HepG2 (cell line): ENCODE measurements at regions not wholly inside any gene's neighbourhood (a gene's known extent, or its start where the extent isn't known, plus 50 kb on each side); places are given as distances from the start of the nearest gene placed in this dataset.

Experiments
- ATAC-seq: fragments of 200-7000 bp; cut with Tn5 transposase; 3 replicates; pipeline ENCODE4 v1.9.1; 2020; ENCODE audit warnings: mild to moderate bottlenecking, moderate library complexity
- BruUV-seq: library from RNA; stranded (reverse); fragments of 400-500 nt; replicated peaks from 2 replicates; lab custom pipeline; 2021; lab: Mats Ljungman, UMichigan
- CTCF ChIA-PET: fragments of 300-600 bp; formaldehyde crosslinking; extraction: SDS; loops from one replicate; lab custom pipeline; 2021; ENCODE audit warnings: low total read pairs, inconsistent platforms, low intra/inter-chr PET ratio; lab: Yijun Ruan, JAX
- POLR2A ChIA-PET: fragments of 350-600 bp; sonication (Branson Sonifier 250); formaldehyde crosslinking; loops from one replicate; lab custom pipeline; 2020; ENCODE audit warnings: antibody characterized with exemption, inconsistent platforms; lab: Yijun Ruan, JAX
- DNase-seq: peaks from one replicate; pipeline ENCODE4 v3.0.0-alpha.2; 2015; ENCODE audit warnings: low spot score
- FAIRE-seq: peaks from 3 replicates; lab custom pipeline; 2011; peaks lifted over from hg19 to GRCh38; lab: Jason Lieb, UNC
- H2AFZ ChIP-seq: one replicate; pipeline ENCODE4 v1.6.1; 2011; ENCODE audit warnings: low read length, inconsistent platforms
- H3K27ac ChIP-seq: fragments of 300-600 bp; 3 replicates; pipeline ENCODE4 v1.8.0; 2011; ENCODE audit warnings: mixed run types, mild to moderate bottlenecking, mixed read lengths, low read length, inconsistent platforms; ENCODE audit not compliant: insufficient read depth; ENCODE audit errors: extremely low read length
- H3K27me3 ChIP-seq, 2 experiments: fragments of 200-600 bp in 1 of 2; 2 replicates in 1 of 2; 3 replicates in 1 of 2; pipeline versions ENCODE4 v1.6.0 to v1.8.0; 2011; ENCODE audit warnings: low read length in 2 of 2, mild to moderate bottlenecking in 2 of 2, moderate library complexity in 2 of 2, inconsistent platforms in 1 of 2; ENCODE audit not compliant: insufficient read depth in 2 of 2, control insufficient read depth in 1 of 2
- H3K36me3 ChIP-seq, 2 experiments: fragments of 200-600 bp in 1 of 2; replicated peaks in 1 of 2; 2 replicates in 1 of 2; 3 replicates in 1 of 2; pipeline versions ENCODE4 v1.5.1 to v1.8.0; 2011; ENCODE audit warnings: low read length in 2 of 2, inconsistent platforms in 1 of 2; ENCODE audit not compliant: insufficient read depth in 2 of 2, control insufficient read depth in 1 of 2
- H3K4me1 ChIP-seq: 2 replicates; pipeline ENCODE4 v1.5.1; 2012; ENCODE audit warnings: low read length, inconsistent platforms; ENCODE audit not compliant: insufficient read depth
- H3K4me2 ChIP-seq: 2 replicates; pipeline ENCODE4 v1.6.0; 2011; ENCODE audit warnings: low read depth, low read length, inconsistent platforms
- H3K4me3 ChIP-seq, 3 experiments: fragments of 200-600 bp in 1 of 3; sonication (generic), shearing (Covaris generic) in 1 of 3; replicated peaks in 1 of 3; 2 replicates each; pipeline ENCODE4 v1.5.1; 2011 to 2016; ENCODE audit warnings: low read length in 3 of 3, inconsistent platforms in 2 of 3, low read depth in 2 of 3, mild to moderate bottlenecking in 2 of 3, control low read depth in 1 of 3, mixed read lengths in 1 of 3; ENCODE audit not compliant: insufficient read depth in 1 of 3
- H3K79me2 ChIP-seq: one replicate; pipeline ENCODE4 v1.6.1; 2011; ENCODE audit warnings: low read length, inconsistent platforms; ENCODE audit not compliant: insufficient read depth
- H3K9ac ChIP-seq: 2 replicates; pipeline ENCODE4 v1.6.0; 2011; ENCODE audit warnings: mild to moderate bottlenecking, low read depth, low read length, inconsistent platforms; ENCODE audit not compliant: insufficient read depth
- H3K9me3 ChIP-seq: 2 replicates; pipeline ENCODE4 v1.5.1; 2012; ENCODE audit warnings: mild to moderate bottlenecking, low read length
- H4K20me1 ChIP-seq: 2 replicates; pipeline ENCODE4 v1.6.0; 2011; ENCODE audit warnings: inconsistent platforms, mild to moderate bottlenecking, low read length, moderate library complexity; ENCODE audit not compliant: insufficient read depth
- CHD4 ChIP-seq: fragments of 200-600 bp; sonication (generic); IDR thresholded peaks from 2 replicates; pipeline ENCODE4 v1.7.0; 2017; ENCODE audit warnings: mild to moderate bottlenecking, low read length, borderline replicate concordance
- ETV5 ChIP-seq: IDR thresholded peaks from 2 replicates; pipeline ENCODE4 v1.6.1; 2018; ENCODE audit warnings: missing biosample characterization, missing genetic modification reagents, inconsistent platforms, borderline replicate concordance
- HDAC2 ChIP-seq: sonication (generic); formaldehyde crosslinking; IDR thresholded peaks from 2 replicates; pipeline ENCODE4 v1.4.0; 2020; ENCODE audit warnings: missing genetic modification reagents
- PITX1 ChIP-seq: sonication (generic); formaldehyde crosslinking; IDR thresholded peaks from 2 replicates; pipeline ENCODE4 v1.5.1; 2020; ENCODE audit warnings: mild to moderate bottlenecking, missing genetic modification reagents
- ZEB1 ChIP-seq: IDR thresholded peaks from 2 replicates; pipeline ENCODE4 v1.6.1; 2012; ENCODE audit warnings: mild to moderate bottlenecking, low read depth, inconsistent platforms; ENCODE audit not compliant: insufficient replicate concordance
- ZNF354B ChIP-seq: sonication (generic); formaldehyde crosslinking; IDR thresholded peaks from 2 replicates; pipeline ENCODE4 v1.8.0; 2022; ENCODE audit warnings: mild to moderate bottlenecking, missing genetic modification reagents
- WGBS: methylation state at CpG from one replicate; pipeline ENCODE4 v1.1.6; 2017; ENCODE audit warnings: low lambda C conversion rate; 5-methylcytosine and 5-hydroxymethylcytosine counted together
- in situ Hi-C: cut with HindIII; loops from 2 replicates; pipeline ENCODE4 v1.10.0; 2017; ENCODE audit warnings: low pct_unique_long_range_greater_than_20kb; ENCODE audit not compliant: extremely low pct_ligation_motif_present
- intact Hi-C: fragments of 100-400 bp; cut with micrococcal nuclease; formaldehyde crosslinking; loops from one replicate; pipeline ENCODE4 v1.10.0; 2022; ENCODE audit not compliant: unreplicated experiment
- TF ChIP-seq, protein P1 (sequence below): sonication (generic); formaldehyde crosslinking; IDR thresholded peaks from 2 replicates; pipeline ENCODE4 v1.4.0; 2020; ENCODE audit warnings: missing genetic modification reagents, borderline replicate concordance
- TF ChIP-seq, protein P2 (sequence below): sonication (generic); formaldehyde crosslinking; IDR thresholded peaks from 2 replicates; pipeline ENCODE4 v1.9.0; 2021; ENCODE audit warnings: missing genetic modification reagents, mild to moderate bottlenecking, borderline replicate concordance

DNA sequence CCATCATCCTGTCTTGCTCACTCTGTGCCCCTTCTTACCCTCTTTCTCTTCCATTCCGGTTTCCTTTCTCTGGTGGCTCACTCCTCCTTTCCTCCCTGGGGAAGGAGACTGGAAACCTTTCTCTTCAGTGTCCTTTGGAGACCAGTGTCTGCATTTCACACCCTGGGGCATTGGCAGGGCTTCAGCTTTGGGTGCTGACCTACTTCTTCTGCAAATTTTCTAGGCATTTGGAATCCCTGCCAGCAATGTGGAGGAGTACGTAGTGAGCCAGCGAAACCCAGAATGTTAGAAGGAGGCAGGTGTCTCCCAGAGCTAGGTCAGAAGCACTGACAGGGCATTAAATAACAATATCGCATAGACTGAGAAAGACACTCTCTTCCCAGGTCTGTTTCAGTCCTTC lies 122.2 kb downstream of the SLC28A3 start:
- no peaks in the 10 kb centered on the region for H3K79me2 ChIP-seq
- intact Hi-C loops: no loop called here
- no peak overlapping the region for H3K4me2 ChIP-seq
- no peaks in the 10 kb centered on the region for H3K36me3 ChIP-seq
- H3K27ac ChIP-seq: no peak overlapping the region
- no peak overlapping the region for H2AFZ ChIP-seq
- H3K9me3 ChIP-seq: no peaks in the 10 kb centered on the region
- FAIRE-seq: no peak
- peaks cover 0 to 3% of the 10 kb centered on the region in 2 experiments; a peak in 1 of 5 replicates for H3K27me3 ChIP-seq
- POLR2A ChIA-PET: no interaction called here
- H3K4me3 ChIP-seq: no peak overlapping the region
- BruUV-seq: no TSS peak
- no peak for DNase-seq
- no peak for TF ChIP-seq ZNF354B (CRISPR knock-in tag)
- TF ChIP-seq HDAC2 (CRISPR knock-in tag): no peak
- TF ChIP-seq CHD4: no peak
- TF ChIP-seq, protein P1, sequence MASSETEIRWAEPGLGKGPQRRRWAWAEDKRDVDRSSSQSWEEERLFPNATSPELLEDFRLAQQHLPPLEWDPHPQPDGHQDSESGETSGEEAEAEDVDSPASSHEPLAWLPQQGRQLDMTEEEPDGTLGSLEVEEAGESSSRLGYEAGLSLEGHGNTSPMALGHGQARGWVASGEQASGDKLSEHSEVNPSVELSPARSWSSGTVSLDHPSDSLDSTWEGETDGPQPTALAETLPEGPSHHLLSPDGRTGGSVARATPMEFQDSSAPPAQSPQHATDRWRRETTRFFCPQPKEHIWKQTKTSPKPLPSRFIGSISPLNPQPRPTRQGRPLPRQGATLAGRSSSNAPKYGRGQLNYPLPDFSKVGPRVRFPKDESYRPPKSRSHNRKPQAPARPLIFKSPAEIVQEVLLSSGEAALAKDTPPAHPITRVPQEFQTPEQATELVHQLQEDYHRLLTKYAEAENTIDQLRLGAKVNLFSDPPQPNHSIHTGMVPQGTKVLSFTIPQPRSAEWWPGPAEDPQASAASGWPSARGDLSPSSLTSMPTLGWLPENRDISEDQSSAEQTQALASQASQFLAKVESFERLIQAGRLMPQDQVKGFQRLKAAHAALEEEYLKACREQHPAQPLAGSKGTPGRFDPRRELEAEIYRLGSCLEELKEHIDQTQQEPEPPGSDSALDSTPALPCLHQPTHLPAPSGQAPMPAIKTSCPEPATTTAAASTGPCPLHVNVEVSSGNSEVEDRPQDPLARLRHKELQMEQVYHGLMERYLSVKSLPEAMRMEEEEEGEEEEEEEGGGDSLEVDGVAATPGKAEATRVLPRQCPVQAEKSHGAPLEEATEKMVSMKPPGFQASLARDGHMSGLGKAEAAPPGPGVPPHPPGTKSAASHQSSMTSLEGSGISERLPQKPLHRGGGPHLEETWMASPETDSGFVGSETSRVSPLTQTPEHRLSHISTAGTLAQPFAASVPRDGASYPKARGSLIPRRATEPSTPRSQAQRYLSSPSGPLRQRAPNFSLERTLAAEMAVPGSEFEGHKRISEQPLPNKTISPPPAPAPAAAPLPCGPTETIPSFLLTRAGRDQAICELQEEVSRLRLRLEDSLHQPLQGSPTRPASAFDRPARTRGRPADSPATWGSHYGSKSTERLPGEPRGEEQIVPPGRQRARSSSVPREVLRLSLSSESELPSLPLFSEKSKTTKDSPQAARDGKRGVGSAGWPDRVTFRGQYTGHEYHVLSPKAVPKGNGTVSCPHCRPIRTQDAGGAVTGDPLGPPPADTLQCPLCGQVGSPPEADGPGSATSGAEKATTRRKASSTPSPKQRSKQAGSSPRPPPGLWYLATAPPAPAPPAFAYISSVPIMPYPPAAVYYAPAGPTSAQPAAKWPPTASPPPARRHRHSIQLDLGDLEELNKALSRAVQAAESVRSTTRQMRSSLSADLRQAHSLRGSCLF: no peak
- TF ChIP-seq ZEB1: no peak
- no peak for TF ChIP-seq PITX1 (CRISPR knock-in tag)
- no peak for TF ChIP-seq ETV5 (CRISPR knock-in tag)
- TF ChIP-seq, protein P2, sequence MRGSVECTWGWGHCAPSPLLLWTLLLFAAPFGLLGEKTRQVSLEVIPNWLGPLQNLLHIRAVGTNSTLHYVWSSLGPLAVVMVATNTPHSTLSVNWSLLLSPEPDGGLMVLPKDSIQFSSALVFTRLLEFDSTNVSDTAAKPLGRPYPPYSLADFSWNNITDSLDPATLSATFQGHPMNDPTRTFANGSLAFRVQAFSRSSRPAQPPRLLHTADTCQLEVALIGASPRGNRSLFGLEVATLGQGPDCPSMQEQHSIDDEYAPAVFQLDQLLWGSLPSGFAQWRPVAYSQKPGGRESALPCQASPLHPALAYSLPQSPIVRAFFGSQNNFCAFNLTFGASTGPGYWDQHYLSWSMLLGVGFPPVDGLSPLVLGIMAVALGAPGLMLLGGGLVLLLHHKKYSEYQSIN: no peak
- TF ChIP-seq, all 625 proteins: peak for 0
- CTCF ChIA-PET: no interaction called here
- 45% methylated on average over 4 of the region's 4 CpGs for WGBS
- Histone ChIP-seq H3K4me1 (no peaks in the 10 kb centered on the region), H4K20me1 (no peaks in the 10 kb centered on the region), H3K9ac (no peak overlapping the region)
- in situ Hi-C loops: no loop called here
- ATAC-seq: no peak
